HepG2 (cell line): ENCODE measurements at regions not wholly inside any gene's neighbourhood (a gene's known extent, or its start where the extent isn't known, plus 50 kb on each side); places are given as distances from the start of the nearest gene placed in this dataset.

Experiments used
- ATAC-seq: fragments of 200-7000 bp; cut with Tn5 transposase; 3 replicates; pipeline ENCODE4 v1.9.1; 2020; ENCODE audit warnings: mild to moderate bottlenecking, moderate library complexity
- BruUV-seq: library from RNA; stranded (reverse); fragments of 400-500 nt; replicated peaks from 2 replicates; lab custom pipeline; 2021; lab: Mats Ljungman, UMichigan
- CTCF ChIA-PET: fragments of 300-600 bp; formaldehyde crosslinking; extraction: SDS; loops from one replicate; lab custom pipeline; 2021; ENCODE audit warnings: low total read pairs, inconsistent platforms, low intra/inter-chr PET ratio; lab: Yijun Ruan, JAX
- POLR2A ChIA-PET: fragments of 350-600 bp; sonication (Branson Sonifier 250); formaldehyde crosslinking; loops from one replicate; lab custom pipeline; 2020; ENCODE audit warnings: antibody characterized with exemption, inconsistent platforms; lab: Yijun Ruan, JAX
- DNase-seq: peaks from one replicate; pipeline ENCODE4 v3.0.0-alpha.2; 2015; ENCODE audit warnings: low spot score
- FAIRE-seq: peaks from 3 replicates; lab custom pipeline; 2011; peaks lifted over from hg19 to GRCh38; lab: Jason Lieb, UNC
- H2AFZ ChIP-seq: one replicate; pipeline ENCODE4 v1.6.1; 2011; ENCODE audit warnings: low read length, inconsistent platforms
- H3K27ac ChIP-seq: fragments of 300-600 bp; 3 replicates; pipeline ENCODE4 v1.8.0; 2011; ENCODE audit warnings: mixed run types, mild to moderate bottlenecking, mixed read lengths, low read length, inconsistent platforms; ENCODE audit not compliant: insufficient read depth; ENCODE audit errors: extremely low read length
- H3K27me3 ChIP-seq, 2 experiments: fragments of 200-600 bp in 1 of 2; 2 replicates in 1 of 2; 3 replicates in 1 of 2; pipeline versions ENCODE4 v1.6.0 to v1.8.0; 2011; ENCODE audit warnings: low read length in 2 of 2, mild to moderate bottlenecking in 2 of 2, moderate library complexity in 2 of 2, inconsistent platforms in 1 of 2; ENCODE audit not compliant: insufficient read depth in 2 of 2, control insufficient read depth in 1 of 2
- H3K36me3 ChIP-seq, 2 experiments: fragments of 200-600 bp in 1 of 2; replicated peaks in 1 of 2; 2 replicates in 1 of 2; 3 replicates in 1 of 2; pipeline versions ENCODE4 v1.5.1 to v1.8.0; 2011; ENCODE audit warnings: low read length in 2 of 2, inconsistent platforms in 1 of 2; ENCODE audit not compliant: insufficient read depth in 2 of 2, control insufficient read depth in 1 of 2
- H3K4me1 ChIP-seq: 2 replicates; pipeline ENCODE4 v1.5.1; 2012; ENCODE audit warnings: low read length, inconsistent platforms; ENCODE audit not compliant: insufficient read depth
- H3K4me2 ChIP-seq: 2 replicates; pipeline ENCODE4 v1.6.0; 2011; ENCODE audit warnings: low read depth, low read length, inconsistent platforms
- H3K4me3 ChIP-seq, 3 experiments: fragments of 200-600 bp in 1 of 3; sonication (generic), shearing (Covaris generic) in 1 of 3; replicated peaks in 1 of 3; 2 replicates each; pipeline ENCODE4 v1.5.1; 2011 to 2016; ENCODE audit warnings: low read length in 3 of 3, inconsistent platforms in 2 of 3, low read depth in 2 of 3, mild to moderate bottlenecking in 2 of 3, control low read depth in 1 of 3, mixed read lengths in 1 of 3; ENCODE audit not compliant: insufficient read depth in 1 of 3
- H3K79me2 ChIP-seq: one replicate; pipeline ENCODE4 v1.6.1; 2011; ENCODE audit warnings: low read length, inconsistent platforms; ENCODE audit not compliant: insufficient read depth
- H3K9ac ChIP-seq: 2 replicates; pipeline ENCODE4 v1.6.0; 2011; ENCODE audit warnings: mild to moderate bottlenecking, low read depth, low read length, inconsistent platforms; ENCODE audit not compliant: insufficient read depth
- H3K9me3 ChIP-seq: 2 replicates; pipeline ENCODE4 v1.5.1; 2012; ENCODE audit warnings: mild to moderate bottlenecking, low read length
- H4K20me1 ChIP-seq: 2 replicates; pipeline ENCODE4 v1.6.0; 2011; ENCODE audit warnings: inconsistent platforms, mild to moderate bottlenecking, low read length, moderate library complexity; ENCODE audit not compliant: insufficient read depth
- CREM ChIP-seq, 2 experiments: sonication (generic) in 1 of 2; formaldehyde crosslinking in 1 of 2; IDR thresholded peaks; 2 replicates each; pipeline versions ENCODE4 v1.4.0 to v1.6.1; 2016 to 2020; ENCODE audit warnings: antibody characterized with exemption in 1 of 2, mild to moderate bottlenecking in 1 of 2, missing genetic modification reagents in 1 of 2
- ERF ChIP-seq: IDR thresholded peaks from 2 replicates; pipeline ENCODE4 v1.6.1; 2018; ENCODE audit warnings: missing biosample characterization, missing genetic modification reagents
- GABPB1 ChIP-seq: IDR thresholded peaks from 2 replicates; pipeline ENCODE4 v1.6.1; 2016; ENCODE audit warnings: mild to moderate bottlenecking, missing genetic modification reagents, moderate library complexity, missing compliant biosample characterization
- HNRNPUL1 ChIP-seq: fragments of 200-400 bp; formaldehyde crosslinking; IDR thresholded peaks from 2 replicates; pipeline ENCODE4 v1.6.1; 2017; ENCODE audit warnings: low read depth, mild to moderate bottlenecking, low read length, moderate library complexity
- MED8 ChIP-seq: sonication (generic); formaldehyde crosslinking; IDR thresholded peaks from 2 replicates; pipeline ENCODE4 v1.8.1; 2023; ENCODE audit warnings: mild to moderate bottlenecking, missing genetic modification reagents; ENCODE audit not compliant: insufficient replicate concordance
- SMARCC2 ChIP-seq: fragments of 450-650 bp; IDR thresholded peaks from 2 replicates; pipeline ENCODE4 v1.6.1; 2017; ENCODE audit warnings: antibody characterized with exemption, mild to moderate bottlenecking
- TCF12 ChIP-seq, 2 experiments: fragments of 450-650 bp in 1 of 2; sonication (generic) in 1 of 2; formaldehyde crosslinking in 1 of 2; IDR thresholded peaks; 2 replicates each; pipeline versions ENCODE4 v1.6.1 to v1.8.0; 2017 to 2022; ENCODE audit warnings: antibody characterized with exemption in 1 of 2, mild to moderate bottlenecking in 1 of 2, missing genetic modification reagents in 1 of 2, moderate library complexity in 1 of 2
- ZBTB21 ChIP-seq: sonication (generic); formaldehyde crosslinking; IDR thresholded peaks from 2 replicates; pipeline ENCODE4 v1.4.0; 2020; ENCODE audit warnings: missing genetic modification reagents
- ZNF17 ChIP-seq: sonication (generic); formaldehyde crosslinking; IDR thresholded peaks from 2 replicates; pipeline ENCODE4 v1.5.0; 2020; ENCODE audit warnings: mild to moderate bottlenecking, missing genetic modification reagents
- ZNF30 ChIP-seq: sonication (generic); formaldehyde crosslinking; IDR thresholded peaks from 2 replicates; pipeline ENCODE4 v1.5.0; 2020; ENCODE audit warnings: mild to moderate bottlenecking, missing genetic modification reagents
- ZNF720 ChIP-seq: sonication (generic); formaldehyde crosslinking; IDR thresholded peaks from 2 replicates; pipeline ENCODE4 v1.4.0; 2020; ENCODE audit warnings: missing genetic modification reagents
- ZSCAN21 ChIP-seq: sonication (generic); formaldehyde crosslinking; IDR thresholded peaks from 2 replicates; pipeline ENCODE4 v1.8.0; 2022; ENCODE audit warnings: mild to moderate bottlenecking, missing genetic modification reagents, moderate library complexity, borderline replicate concordance
- WGBS: methylation state at CpG from one replicate; pipeline ENCODE4 v1.1.6; 2017; ENCODE audit warnings: low lambda C conversion rate; 5-methylcytosine and 5-hydroxymethylcytosine counted together
- in situ Hi-C: cut with HindIII; loops from 2 replicates; pipeline ENCODE4 v1.10.0; 2017; ENCODE audit warnings: low pct_unique_long_range_greater_than_20kb; ENCODE audit not compliant: extremely low pct_ligation_motif_present
- intact Hi-C: fragments of 100-400 bp; cut with micrococcal nuclease; formaldehyde crosslinking; loops from one replicate; pipeline ENCODE4 v1.10.0; 2022; ENCODE audit not compliant: unreplicated experiment
- TF ChIP-seq, protein P1 (sequence below): IDR thresholded peaks from 2 replicates; pipeline ENCODE4 v1.6.1; 2016; ENCODE audit warnings: mild to moderate bottlenecking
- TF ChIP-seq, protein P2 (sequence below): sonication (generic); formaldehyde crosslinking; IDR thresholded peaks from 2 replicates; pipeline ENCODE4 v1.5.0; 2020; ENCODE audit warnings: missing genetic modification reagents
- TF ChIP-seq, protein P3 (sequence below): sonication (generic); formaldehyde crosslinking; IDR thresholded peaks from 2 replicates; pipeline ENCODE4 v1.4.0; 2020; ENCODE audit warnings: missing genetic modification reagents

DNA sequence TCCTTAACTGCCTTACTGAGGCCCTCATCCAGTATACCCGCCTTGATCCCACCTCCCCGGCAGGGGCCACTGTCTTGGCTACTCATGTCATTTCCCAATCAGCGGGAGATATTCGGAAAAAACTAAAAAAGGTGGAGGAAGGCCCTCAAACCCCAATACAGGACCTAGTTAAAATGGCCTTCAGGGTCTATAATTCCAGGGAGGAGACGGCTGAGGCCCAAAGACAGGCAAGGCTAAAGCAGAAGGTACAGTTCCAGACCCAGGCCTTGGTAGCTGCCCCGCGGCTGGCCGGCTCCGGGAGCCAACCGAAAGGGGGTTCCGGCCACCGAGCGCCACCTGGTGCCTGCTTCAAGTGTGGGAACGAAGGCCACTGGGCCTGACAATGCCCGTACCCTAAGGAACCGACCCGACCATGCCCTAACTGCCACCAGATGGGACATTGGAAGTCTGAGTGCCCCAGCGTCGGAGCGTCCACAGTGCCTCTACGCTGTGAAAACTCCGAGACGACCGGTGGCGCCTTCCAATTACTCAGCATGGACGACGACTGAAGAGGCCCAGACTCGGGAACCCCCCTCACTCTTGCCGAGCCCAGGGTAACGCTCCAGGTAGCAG, 959.6 kb downstream of the RPA4 start:
- H3K4me1 ChIP-seq: no peaks in the 10 kb centered on the region
- POLR2A ChIA-PET: no interaction called here
- ATAC-seq (no peak), FAIRE-seq (no peak), DNase-seq (no peak)
- CTCF ChIA-PET: no interaction called here
- H3K27ac ChIP-seq: no peak overlapping the region
- H3K4me2 ChIP-seq: no peak overlapping the region
- no peaks in the 10 kb centered on the region for H3K36me3 ChIP-seq
- intact Hi-C loops (no loop called here), in situ Hi-C loops (no loop called here)
- no peaks in the 10 kb centered on the region for H3K27me3 ChIP-seq
- no peaks in the 10 kb centered on the region for H3K79me2 ChIP-seq
- H4K20me1 ChIP-seq: no peaks in the 10 kb centered on the region
- H3K9me3 ChIP-seq: peaks cover 19% of the 10 kb centered on the region; the same call in 1 of the 2 replicates
- H2AFZ ChIP-seq: no peak overlapping the region
- no peak overlapping the region for H3K9ac ChIP-seq
- H3K4me3 ChIP-seq: no peak overlapping the region
- WGBS: 36% methylated on average over 6 of the region's 30 CpGs
- TF ChIP-seq ZNF17 (no peak), SMARCC2 (no peak), ZBTB21 (CRISPR knock-in tag) (no peak), ZNF720 (CRISPR knock-in tag) (no peak), TCF12 (IDR thresholded peaks at IDR 0.05) (no peak), TCF12 (CRISPR knock-in tag; IDR thresholded peaks at IDR 0.05) (no peak), CREM (IDR thresholded peaks at IDR 0.05) (no peak), CREM (CRISPR knock-in tag; IDR thresholded peaks at IDR 0.05) (no peak)
- TF ChIP-seq, protein P1, sequence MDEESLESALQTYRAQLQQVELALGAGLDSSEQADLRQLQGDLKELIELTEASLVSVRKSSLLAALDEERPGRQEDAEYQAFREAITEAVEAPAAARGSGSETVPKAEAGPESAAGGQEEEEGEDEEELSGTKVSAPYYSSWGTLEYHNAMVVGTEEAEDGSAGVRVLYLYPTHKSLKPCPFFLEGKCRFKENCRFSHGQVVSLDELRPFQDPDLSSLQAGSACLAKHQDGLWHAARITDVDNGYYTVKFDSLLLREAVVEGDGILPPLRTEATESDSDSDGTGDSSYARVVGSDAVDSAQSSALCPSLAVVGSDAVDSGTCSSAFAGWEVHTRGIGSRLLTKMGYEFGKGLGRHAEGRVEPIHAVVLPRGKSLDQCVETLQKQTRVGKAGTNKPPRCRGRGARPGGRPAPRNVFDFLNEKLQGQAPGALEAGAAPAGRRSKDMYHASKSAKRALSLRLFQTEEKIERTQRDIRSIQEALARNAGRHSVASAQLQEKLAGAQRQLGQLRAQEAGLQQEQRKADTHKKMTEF (CRISPR knock-in tag): no peak
- BruUV-seq: no TSS peak

DNA sequence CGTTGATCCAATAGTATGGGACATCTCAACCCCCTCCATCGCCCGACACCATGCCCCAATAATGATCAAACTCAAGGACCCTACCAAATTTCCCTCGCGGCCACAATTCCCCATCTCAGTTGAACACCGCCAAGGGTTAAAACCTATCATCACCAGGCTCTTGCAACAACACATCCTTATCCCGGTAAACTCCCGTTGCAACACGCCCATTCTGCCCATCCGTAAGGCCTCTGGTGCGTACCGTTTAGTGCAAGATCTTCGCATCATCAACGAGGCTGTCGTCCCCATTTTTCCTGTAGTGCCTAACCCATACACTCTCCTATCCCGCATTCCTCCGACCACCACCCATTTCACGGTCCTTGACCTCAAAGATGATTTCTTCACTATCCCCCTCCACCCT, 960.5 kb downstream of the RPA4 start:
- FAIRE-seq: no peak
- H3K27ac ChIP-seq: no peak overlapping the region
- H3K4me3 ChIP-seq: no peak overlapping the region
- no peak for ATAC-seq
- no peaks in the 10 kb centered on the region for H3K36me3 ChIP-seq
- WGBS: 68% methylated on average over 12 of the region's 18 CpGs
- CTCF ChIA-PET: no interaction called here
- no peaks in the 10 kb centered on the region for H3K27me3 ChIP-seq
- no peaks in the 10 kb centered on the region for H3K4me1 ChIP-seq
- no peak overlapping the region for H3K9ac ChIP-seq
- no peaks in the 10 kb centered on the region for H4K20me1 ChIP-seq
- peaks cover 19% of the 10 kb centered on the region; the same call in 1 of the 2 replicates for H3K9me3 ChIP-seq
- no TSS peak for BruUV-seq
- intact Hi-C loops: no loop called here
- H3K79me2 ChIP-seq: no peaks in the 10 kb centered on the region
- POLR2A ChIA-PET: no interaction called here
- no peak overlapping the region for H2AFZ ChIP-seq
- TF ChIP-seq ZNF30 (CRISPR knock-in tag) (no peak), ZSCAN21 (no peak), ERF (CRISPR knock-in tag) (no peak), MED8 (CRISPR knock-in tag) (no peak), GABPB1 (no peak), HNRNPUL1 (no peak)
- TF ChIP-seq, protein P2, sequence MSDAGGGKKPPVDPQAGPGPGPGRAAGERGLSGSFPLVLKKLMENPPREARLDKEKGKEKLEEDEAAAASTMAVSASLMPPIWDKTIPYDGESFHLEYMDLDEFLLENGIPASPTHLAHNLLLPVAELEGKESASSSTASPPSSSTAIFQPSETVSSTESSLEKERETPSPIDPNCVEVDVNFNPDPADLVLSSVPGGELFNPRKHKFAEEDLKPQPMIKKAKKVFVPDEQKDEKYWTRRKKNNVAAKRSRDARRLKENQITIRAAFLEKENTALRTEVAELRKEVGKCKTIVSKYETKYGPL (CRISPR knock-in tag): no peak
- TF ChIP-seq, protein P3, sequence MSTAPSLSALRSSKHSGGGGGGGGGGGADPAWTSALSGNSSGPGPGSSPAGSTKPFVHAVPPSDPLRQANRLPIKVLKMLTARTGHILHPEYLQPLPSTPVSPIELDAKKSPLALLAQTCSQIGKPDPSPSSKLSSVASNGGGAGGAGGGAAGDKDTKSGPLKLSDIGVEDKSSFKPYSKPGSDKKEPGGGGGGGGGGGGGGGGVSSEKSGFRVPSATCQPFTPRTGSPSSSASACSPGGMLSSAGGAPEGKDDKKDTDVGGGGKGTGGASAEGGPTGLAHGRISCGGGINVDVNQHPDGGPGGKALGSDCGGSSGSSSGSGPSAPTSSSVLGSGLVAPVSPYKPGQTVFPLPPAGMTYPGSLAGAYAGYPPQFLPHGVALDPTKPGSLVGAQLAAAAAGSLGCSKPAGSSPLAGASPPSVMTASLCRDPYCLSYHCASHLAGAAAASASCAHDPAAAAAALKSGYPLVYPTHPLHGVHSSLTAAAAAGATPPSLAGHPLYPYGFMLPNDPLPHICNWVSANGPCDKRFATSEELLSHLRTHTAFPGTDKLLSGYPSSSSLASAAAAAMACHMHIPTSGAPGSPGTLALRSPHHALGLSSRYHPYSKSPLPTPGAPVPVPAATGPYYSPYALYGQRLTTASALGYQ (CRISPR knock-in tag): no peak
- in situ Hi-C loops: no loop called here
- H3K4me2 ChIP-seq: no peak overlapping the region
- no peak for DNase-seq
